ENCODE measurements at regions not wholly inside any gene's neighbourhood (a gene's known extent, or its start where the extent isn't known, plus 50 kb on each side); places are given as distances from the start of the nearest gene placed in this dataset.

DNA sequence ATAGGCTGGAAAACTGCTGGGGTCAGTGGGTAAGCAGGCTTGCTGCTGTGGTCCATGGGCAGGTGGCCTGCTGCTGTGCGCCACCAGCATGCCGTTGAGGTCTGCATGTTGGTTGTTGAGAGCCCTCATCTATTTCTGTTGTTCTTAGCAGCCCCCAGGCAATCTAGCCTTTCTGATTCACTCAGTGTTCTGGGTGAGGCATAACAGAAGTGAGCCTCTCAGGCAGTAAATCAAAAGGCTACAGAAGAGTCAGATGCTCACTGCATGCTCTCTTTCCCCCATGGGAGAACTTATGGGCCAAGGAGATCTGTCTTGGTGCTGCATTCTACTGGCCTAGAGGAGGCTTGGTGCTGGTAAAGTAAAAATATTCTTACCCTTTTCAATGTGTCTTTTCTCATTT lies 67.8 kb upstream of the ATP10A start:
- ChIA-PET CTCF (interaction anchor here (1.4 kb wide), 1 partner anchor 147 kb away, joined by 8 read pairs; no protein-coding TSS in a partner anchor), POLR2A (no interaction called here)
- H3K9me3 ChIP-seq (ENCODE audit: control insufficient read depth, insufficient read depth, low read depth, low read length): no peaks in the 10 kb centered on the region
- H3K4me1 ChIP-seq (ENCODE audit: control insufficient read depth, insufficient read depth, low read length): no peaks in the 10 kb centered on the region
- H3K27ac ChIP-seq (ENCODE audit: extremely low read depth, low read depth, low read length): no peak overlapping the region
- H3K4me3 ChIP-seq (ENCODE audit: low read depth, low read length): no peak overlapping the region
- no peaks in the 10 kb centered on the region for H3K36me3 ChIP-seq (ENCODE audit: control insufficient read depth in 2 of 2, insufficient read depth in 1 of 2, low read length in 2 of 2)
- TF ChIP-seq, protein P1, sequence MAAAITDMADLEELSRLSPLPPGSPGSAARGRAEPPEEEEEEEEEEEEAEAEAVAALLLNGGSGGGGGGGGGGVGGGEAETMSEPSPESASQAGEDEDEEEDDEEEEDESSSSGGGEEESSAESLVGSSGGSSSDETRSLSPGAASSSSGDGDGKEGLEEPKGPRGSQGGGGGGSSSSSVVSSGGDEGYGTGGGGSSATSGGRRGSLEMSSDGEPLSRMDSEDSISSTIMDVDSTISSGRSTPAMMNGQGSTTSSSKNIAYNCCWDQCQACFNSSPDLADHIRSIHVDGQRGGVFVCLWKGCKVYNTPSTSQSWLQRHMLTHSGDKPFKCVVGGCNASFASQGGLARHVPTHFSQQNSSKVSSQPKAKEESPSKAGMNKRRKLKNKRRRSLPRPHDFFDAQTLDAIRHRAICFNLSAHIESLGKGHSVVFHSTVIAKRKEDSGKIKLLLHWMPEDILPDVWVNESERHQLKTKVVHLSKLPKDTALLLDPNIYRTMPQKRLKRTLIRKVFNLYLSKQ (tag by site-specific recombination; IDR thresholded peaks at IDR 0.05; ENCODE audit: borderline replicate concordance): no peak
- no peak for TF ChIP-seq GFI1B (tag by site-specific recombination; IDR thresholded peaks at IDR 0.05)
- TF ChIP-seq OVOL3 (tag by site-specific recombination; IDR thresholded peaks at IDR 0.05): no peak
- TF ChIP-seq, protein P2, sequence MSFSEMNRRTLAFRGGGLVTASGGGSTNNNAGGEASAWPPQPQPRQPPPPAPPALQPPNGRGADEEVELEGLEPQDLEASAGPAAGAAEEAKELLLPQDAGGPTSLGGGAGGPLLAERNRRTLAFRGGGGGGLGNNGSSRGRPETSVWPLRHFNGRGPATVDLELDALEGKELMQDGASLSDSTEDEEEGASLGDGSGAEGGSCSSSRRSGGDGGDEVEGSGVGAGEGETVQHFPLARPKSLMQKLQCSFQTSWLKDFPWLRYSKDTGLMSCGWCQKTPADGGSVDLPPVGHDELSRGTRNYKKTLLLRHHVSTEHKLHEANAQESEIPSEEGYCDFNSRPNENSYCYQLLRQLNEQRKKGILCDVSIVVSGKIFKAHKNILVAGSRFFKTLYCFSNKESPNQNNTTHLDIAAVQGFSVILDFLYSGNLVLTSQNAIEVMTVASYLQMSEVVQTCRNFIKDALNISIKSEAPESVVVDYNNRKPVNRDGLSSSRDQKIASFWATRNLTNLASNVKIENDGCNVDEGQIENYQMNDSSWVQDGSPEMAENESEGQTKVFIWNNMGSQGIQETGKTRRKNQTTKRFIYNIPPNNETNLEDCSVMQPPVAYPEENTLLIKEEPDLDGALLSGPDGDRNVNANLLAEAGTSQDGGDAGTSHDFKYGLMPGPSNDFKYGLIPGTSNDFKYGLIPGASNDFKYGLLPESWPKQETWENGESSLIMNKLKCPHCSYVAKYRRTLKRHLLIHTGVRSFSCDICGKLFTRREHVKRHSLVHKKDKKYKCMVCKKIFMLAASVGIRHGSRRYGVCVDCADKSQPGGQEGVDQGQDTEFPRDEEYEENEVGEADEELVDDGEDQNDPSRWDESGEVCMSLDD (tag by site-specific recombination; IDR thresholded peaks at IDR 0.05): no peak
- no peak for TF ChIP-seq ZNF610 (tag by site-specific recombination; IDR thresholded peaks at IDR 0.05; ENCODE audit: borderline replicate concordance)
- no peak for TF ChIP-seq YY1 (tag by site-specific recombination; IDR thresholded peaks at IDR 0.05)
- no peak for TF ChIP-seq ZNF184 (tag by site-specific recombination; IDR thresholded peaks at IDR 0.05)
- TF ChIP-seq, protein P3, sequence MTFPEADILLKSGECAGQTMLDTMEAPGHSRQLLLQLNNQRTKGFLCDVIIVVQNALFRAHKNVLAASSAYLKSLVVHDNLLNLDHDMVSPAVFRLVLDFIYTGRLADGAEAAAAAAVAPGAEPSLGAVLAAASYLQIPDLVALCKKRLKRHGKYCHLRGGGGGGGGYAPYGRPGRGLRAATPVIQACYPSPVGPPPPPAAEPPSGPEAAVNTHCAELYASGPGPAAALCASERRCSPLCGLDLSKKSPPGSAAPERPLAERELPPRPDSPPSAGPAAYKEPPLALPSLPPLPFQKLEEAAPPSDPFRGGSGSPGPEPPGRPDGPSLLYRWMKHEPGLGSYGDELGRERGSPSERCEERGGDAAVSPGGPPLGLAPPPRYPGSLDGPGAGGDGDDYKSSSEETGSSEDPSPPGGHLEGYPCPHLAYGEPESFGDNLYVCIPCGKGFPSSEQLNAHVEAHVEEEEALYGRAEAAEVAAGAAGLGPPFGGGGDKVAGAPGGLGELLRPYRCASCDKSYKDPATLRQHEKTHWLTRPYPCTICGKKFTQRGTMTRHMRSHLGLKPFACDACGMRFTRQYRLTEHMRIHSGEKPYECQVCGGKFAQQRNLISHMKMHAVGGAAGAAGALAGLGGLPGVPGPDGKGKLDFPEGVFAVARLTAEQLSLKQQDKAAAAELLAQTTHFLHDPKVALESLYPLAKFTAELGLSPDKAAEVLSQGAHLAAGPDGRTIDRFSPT (tag by site-specific recombination; IDR thresholded peaks at IDR 0.05): no peak
- TF ChIP-seq, protein P4, sequence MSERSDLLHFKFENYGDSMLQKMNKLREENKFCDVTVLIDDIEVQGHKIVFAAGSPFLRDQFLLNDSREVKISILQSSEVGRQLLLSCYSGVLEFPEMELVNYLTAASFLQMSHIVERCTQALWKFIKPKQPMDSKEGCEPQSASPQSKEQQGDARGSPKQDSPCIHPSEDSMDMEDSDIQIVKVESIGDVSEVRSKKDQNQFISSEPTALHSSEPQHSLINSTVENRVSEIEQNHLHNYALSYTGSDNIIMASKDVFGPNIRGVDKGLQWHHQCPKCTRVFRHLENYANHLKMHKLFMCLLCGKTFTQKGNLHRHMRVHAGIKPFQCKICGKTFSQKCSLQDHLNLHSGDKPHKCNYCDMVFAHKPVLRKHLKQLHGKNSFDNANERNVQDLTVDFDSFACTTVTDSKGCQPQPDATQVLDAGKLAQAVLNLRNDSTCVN (tag by site-specific recombination; optimal IDR thresholded peaks at IDR 0.05): no peak
- TF ChIP-seq BCL11A (tag by site-specific recombination; IDR thresholded peaks at IDR 0.05; ENCODE audit: low read depth): no peak

Measured in HEK293 (cell line).